ENCODE measurements at regions not wholly inside any gene's neighbourhood (a gene's known extent, or its start where the extent isn't known, plus 50 kb on each side); places are given as distances from the start of the nearest gene placed in this dataset.
"Not testable (repeated sequence)": the region's sequence is repeated elsewhere in the genome, so short reads cannot be mapped to it uniquely, and the experiment has no call there.

- H3K4me3 ChIP-seq (replicated peaks; ENCODE audit: low read depth, low read length) = no peak overlapping the region
- TF ChIP-seq CTCF (IDR thresholded peaks at IDR 0.05; ENCODE audit: low read depth, low read length, missing control alignments) = no peak
- DNase-seq (ENCODE audit: extremely low read depth, low read depth) = no peak
Measured at GRCh38 chr10:63058236-63058635, 74.9 kb upstream of the NRBF2 start.

- no peak for TF ChIP-seq CTCF (IDR thresholded peaks at IDR 0.05; ENCODE audit: low read depth, low read length, missing control alignments)
- H3K4me3 ChIP-seq (replicated peaks; ENCODE audit: low read depth, low read length) = no peak overlapping the region
- no peak for DNase-seq (ENCODE audit: extremely low read depth, low read depth)
Measured at GRCh38 chr10:63057509-63057908, 75.6 kb upstream of the NRBF2 start.

- no peak for TF ChIP-seq CTCF (IDR thresholded peaks at IDR 0.05; ENCODE audit: low read depth, low read length, missing control alignments)
- DNase-seq (ENCODE audit: extremely low read depth, low read depth) = no peak
- H3K4me3 ChIP-seq (replicated peaks; ENCODE audit: low read depth, low read length) = no peak overlapping the region
Measured at GRCh38 chr10:63055705-63056104, 77.4 kb upstream of the NRBF2 start.

- TF ChIP-seq CTCF (IDR thresholded peaks at IDR 0.05; ENCODE audit: low read depth, low read length, missing control alignments) = no peak
- H3K4me3 ChIP-seq (replicated peaks; ENCODE audit: low read depth, low read length) = no peak overlapping the region
- no peak for DNase-seq (ENCODE audit: extremely low read depth, low read depth)
Measured at GRCh38 chr10:63054889-63055611, 78.1 kb upstream of the NRBF2 start.

GRCh38 chr10:63052083-63052482, 81.0 kb upstream of the NRBF2 start:
- H3K4me3 ChIP-seq (replicated peaks; ENCODE audit: low read depth, low read length) = no peak overlapping the region
- no peak for TF ChIP-seq CTCF (IDR thresholded peaks at IDR 0.05; ENCODE audit: low read depth, low read length, missing control alignments)
- DNase-seq (ENCODE audit: extremely low read depth, low read depth) = no peak

GRCh38 chr10:63042256-63042655, 90.9 kb upstream of the NRBF2 start:
- no peak for DNase-seq (ENCODE audit: extremely low read depth, low read depth)
- no peak for TF ChIP-seq CTCF (IDR thresholded peaks at IDR 0.05; ENCODE audit: low read depth, low read length, missing control alignments)
- H3K4me3 ChIP-seq (replicated peaks; ENCODE audit: low read depth, low read length) = no peak overlapping the region

- H3K4me3 ChIP-seq (replicated peaks; ENCODE audit: low read depth, low read length); DNase-seq (ENCODE audit: extremely low read depth, low read depth): not testable (repeated sequence)
Measured at GRCh38 chr10:63033616-63034185, 99.4 kb upstream of the NRBF2 start.
